Astrocyte (in vitro differentiated cells and primary cell): ENCODE measurements at regions not wholly inside any gene's neighbourhood (a gene's known extent, or its start where the extent isn't known, plus 50 kb on each side); places are given as distances from the start of the nearest gene placed in this dataset.

Experiments used
- DNase-seq: peaks from one replicate; pipeline ENCODE4 v3.0.0-alpha.2; 2010; ENCODE audit warnings: low read depth
- FAIRE-seq: peaks from 2 replicates; lab custom pipeline; 2011; peaks lifted over from hg19 to GRCh38; lab: Jason Lieb, UNC
- H2AFZ ChIP-seq: 2 replicates; pipeline ENCODE4 v1.6.0; 2012; ENCODE audit warnings: low read depth, low read length, inconsistent platforms
- H3K27ac ChIP-seq: 2 replicates; pipeline ENCODE4 v1.5.1; 2011; ENCODE audit warnings: low read depth, low read length, inconsistent platforms
- H3K27me3 ChIP-seq: 2 replicates; pipeline ENCODE4 v1.6.0; 2011; ENCODE audit warnings: low read length, inconsistent platforms; ENCODE audit not compliant: insufficient read depth
- H3K36me3 ChIP-seq: 2 replicates; pipeline ENCODE4 v1.5.1; 2011; ENCODE audit warnings: low read length, inconsistent platforms; ENCODE audit not compliant: insufficient read depth
- H3K4me1 ChIP-seq: 2 replicates; pipeline ENCODE4 v1.5.1; 2011; ENCODE audit warnings: low read length, inconsistent platforms; ENCODE audit not compliant: insufficient read depth
- H3K4me2 ChIP-seq: 2 replicates; pipeline ENCODE4 v1.6.0; 2012; ENCODE audit warnings: low read length, inconsistent platforms
- H3K4me3 ChIP-seq: 2 replicates; pipeline ENCODE4 v1.5.1; 2011; ENCODE audit warnings: low read depth, mild to moderate bottlenecking, low read length, inconsistent platforms; ENCODE audit not compliant: insufficient read depth
- H3K79me2 ChIP-seq: 2 replicates; pipeline ENCODE4 v1.6.0; 2012; ENCODE audit warnings: mild to moderate bottlenecking, low read length, inconsistent platforms; ENCODE audit not compliant: insufficient read depth
- H3K9ac ChIP-seq: 2 replicates; pipeline ENCODE4 v1.6.0; 2012; ENCODE audit warnings: mild to moderate bottlenecking, low read length, inconsistent platforms
- H3K9me3 ChIP-seq: 2 replicates; pipeline ENCODE4 v1.5.1; 2012; ENCODE audit warnings: low read depth, mild to moderate bottlenecking, low read length, inconsistent platforms; ENCODE audit not compliant: insufficient read depth
- H4K20me1 ChIP-seq: 2 replicates; pipeline ENCODE4 v1.6.0; 2012; ENCODE audit warnings: low read length, inconsistent platforms; ENCODE audit not compliant: insufficient read depth
- H3K27ac Mint-ChIP-seq: one replicate; pipeline ENCODE4 v1.8.0; 2021; ENCODE audit warnings: mild to moderate bottlenecking, mixed read lengths; ENCODE audit not compliant: unreplicated experiment
- H3K27me3 Mint-ChIP-seq: one replicate; pipeline ENCODE4 v1.8.0; 2021; ENCODE audit warnings: low read depth, mixed read lengths; ENCODE audit not compliant: unreplicated experiment
- H3K36me3 Mint-ChIP-seq: one replicate; pipeline ENCODE4 v1.8.0; 2021; ENCODE audit warnings: low read depth, mixed read lengths; ENCODE audit not compliant: unreplicated experiment
- H3K4me1 Mint-ChIP-seq: one replicate; pipeline ENCODE4 v1.8.0; 2021; ENCODE audit warnings: low read depth, mixed read lengths; ENCODE audit not compliant: unreplicated experiment
- H3K4me3 Mint-ChIP-seq: one replicate; pipeline ENCODE4 v1.8.0; 2021; ENCODE audit warnings: mild to moderate bottlenecking, moderate library complexity, mixed read lengths; ENCODE audit not compliant: unreplicated experiment
- H3K9me3 Mint-ChIP-seq: one replicate; pipeline ENCODE4 v1.8.0; 2021; ENCODE audit warnings: mild to moderate bottlenecking, mixed read lengths; ENCODE audit not compliant: unreplicated experiment
- CTCF ChIP-seq: IDR thresholded peaks from 2 replicates; pipeline ENCODE4 v1.5.1; 2011; ENCODE audit warnings: low read depth, mild to moderate bottlenecking, inconsistent platforms, low read length, moderate library complexity; ENCODE audit not compliant: insufficient read depth
- EZH2 ChIP-seq: IDR thresholded peaks from 2 replicates; pipeline ENCODE4 v1.6.1; 2012; ENCODE audit warnings: mild to moderate bottlenecking, low read length, inconsistent platforms; ENCODE audit not compliant: insufficient read depth

- H3K36me3 Mint-ChIP-seq = no peaks in the 10 kb centered on the region
- no peak overlapping the region for H3K4me3 Mint-ChIP-seq
- Histone ChIP-seq H3K9ac (no peak overlapping the region), H3K4me3 (no peak overlapping the region), H3K4me2 (no peak overlapping the region), H3K9me3 (no peaks in the 10 kb centered on the region), H3K36me3 (no peaks in the 10 kb centered on the region), H3K27me3 (peaks cover 3% of the 10 kb centered on the region), H3K4me1 (no peaks in the 10 kb centered on the region), H3K27ac (no peak overlapping the region), H3K79me2 (no peaks in the 10 kb centered on the region), H2AFZ (no peak overlapping the region), H4K20me1 (no peaks in the 10 kb centered on the region)
- no peaks in the 10 kb centered on the region for H3K4me1 Mint-ChIP-seq
- no peak overlapping the region for H3K27ac Mint-ChIP-seq
- H3K9me3 Mint-ChIP-seq = peaks cover 13% of the 10 kb centered on the region
- H3K27me3 Mint-ChIP-seq = peaks cover 23% of the 10 kb centered on the region
- TF ChIP-seq EZH2 (no peak), CTCF (no peak)
- FAIRE-seq = no peak
- no peak for DNase-seq
Measured at GRCh38 chr12:116483959-116484750, 75.0 kb upstream of the MAP1LC3B2 start.

- TF ChIP-seq EZH2 (no peak), CTCF (no peak)
- no peak overlapping the region for H3K4me3 ChIP-seq
- no peaks in the 10 kb centered on the region for H4K20me1 ChIP-seq
- Mint-ChIP-seq H3K27me3 (peaks cover 18% of the 10 kb centered on the region), H3K9me3 (peaks cover 11% of the 10 kb centered on the region), H3K4me3 (no peak overlapping the region), H3K27ac (no peak overlapping the region), H3K4me1 (no peaks in the 10 kb centered on the region), H3K36me3 (no peaks in the 10 kb centered on the region)
- peaks cover 3% of the 10 kb centered on the region for H3K27me3 ChIP-seq
- no peak overlapping the region for H3K4me2 ChIP-seq
- FAIRE-seq (no peak), DNase-seq (no peak)
- H3K79me2 ChIP-seq = no peaks in the 10 kb centered on the region
- H3K9ac ChIP-seq = no peak overlapping the region
- H3K9me3 ChIP-seq = no peaks in the 10 kb centered on the region
- no peaks in the 10 kb centered on the region for H3K36me3 ChIP-seq
- H2AFZ ChIP-seq = no peak overlapping the region
- no peak overlapping the region for H3K27ac ChIP-seq
- H3K4me1 ChIP-seq = no peaks in the 10 kb centered on the region
Measured at GRCh38 chr12:116484807-116485206, 74.4 kb upstream of the MAP1LC3B2 start.

- FAIRE-seq (no peak), DNase-seq (no peak)
- Histone ChIP-seq H3K4me1 (no peaks in the 10 kb centered on the region), H4K20me1 (no peaks in the 10 kb centered on the region), H3K79me2 (no peaks in the 10 kb centered on the region), H3K27ac (no peak overlapping the region), H3K4me2 (no peak overlapping the region), H2AFZ (no peak overlapping the region), H3K9ac (no peak overlapping the region), H3K36me3 (no peaks in the 10 kb centered on the region), H3K27me3 (no peaks in the 10 kb centered on the region), H3K9me3 (no peaks in the 10 kb centered on the region), H3K4me3 (no peak overlapping the region)
- Mint-ChIP-seq H3K4me1 (peaks cover 3% of the 10 kb centered on the region), H3K4me3 (no peak overlapping the region), H3K36me3 (no peaks in the 10 kb centered on the region), H3K27me3 (peaks cover 1% of the 10 kb centered on the region), H3K27ac (no peak overlapping the region), H3K9me3 (peaks cover 11% of the 10 kb centered on the region)
- no peak for TF ChIP-seq CTCF
- TF ChIP-seq EZH2 = no peak
Measured at GRCh38 chr12:116489116-116489515, 70.1 kb upstream of the MAP1LC3B2 start.
